Calu3 (cell line): ENCODE measurements at regions not wholly inside any gene's neighbourhood (a gene's known extent, or its start where the extent isn't known, plus 50 kb on each side); places are given as distances from the start of the nearest gene placed in this dataset.
"Not testable (repeated sequence)": the region's sequence is repeated elsewhere in the genome, so short reads cannot be mapped to it uniquely, and the experiment has no call there.

ENCODE experiments used
- BruUV-seq: library from RNA; stranded (reverse); fragments of 400-500 nt; replicated peaks from 2 replicates; lab custom pipeline; 2021; lab: Mats Ljungman, UMichigan
- CTCF ChIA-PET: fragments of 300-600 bp; sonication (Branson Sonifier 250); formaldehyde crosslinking; loops from one replicate; lab custom pipeline; 2022; ENCODE audit warnings: antibody characterized with exemption; lab: Charles Lee
- DNase-seq: peaks from one replicate; pipeline ENCODE4 v3.0.0; 2022
- H3K27ac Mint-ChIP-seq: one replicate; pipeline ENCODE4 v1.8.0; 2022; ENCODE audit warnings: mixed read lengths; ENCODE audit not compliant: unreplicated experiment
- H3K27me3 Mint-ChIP-seq: one replicate; pipeline ENCODE4 v1.8.0; 2022; ENCODE audit warnings: mixed read lengths; ENCODE audit not compliant: unreplicated experiment
- H3K36me3 Mint-ChIP-seq: one replicate; pipeline ENCODE4 v1.8.0; 2022; ENCODE audit warnings: mild to moderate bottlenecking, moderate library complexity, mixed read lengths; ENCODE audit not compliant: insufficient read depth, unreplicated experiment
- H3K4me1 Mint-ChIP-seq: one replicate; pipeline ENCODE4 v1.8.0; 2022; ENCODE audit warnings: mild to moderate bottlenecking, low read depth, mixed read lengths; ENCODE audit not compliant: unreplicated experiment
- H3K4me3 Mint-ChIP-seq: one replicate; pipeline ENCODE4 v1.8.0; 2022; ENCODE audit warnings: mild to moderate bottlenecking, low read depth, moderate library complexity, mixed read lengths; ENCODE audit not compliant: unreplicated experiment
- H3K9me3 Mint-ChIP-seq: one replicate; pipeline ENCODE4 v1.8.0; 2022; ENCODE audit warnings: low read depth, mixed read lengths; ENCODE audit not compliant: unreplicated experiment
- CTCF ChIP-seq: fragments of 200-600 bp; IDR thresholded peaks from one replicate; pipeline ENCODE4 v1.8.0; 2022; ENCODE audit warnings: antibody characterized with exemption; ENCODE audit not compliant: unreplicated experiment
- intact Hi-C: fragments of 100-400 bp; cut with micrococcal nuclease; formaldehyde crosslinking; loops from one replicate; pipeline ENCODE4 v1.10.0; 2022; ENCODE audit not compliant: unreplicated experiment

GRCh38 chr1:25008192-25008485 is 78.1 kb upstream of the RUNX3 start:
- Mint-ChIP-seq H3K9me3 (no peaks in the 10 kb centered on the region), H3K27ac (no peak overlapping the region), H3K36me3 (peaks cover 10% of the 10 kb centered on the region), H3K4me1 (peaks cover 13% of the 10 kb centered on the region), H3K4me3 (no peak overlapping the region), H3K27me3 (peaks cover 58% of the 10 kb centered on the region)
- CTCF ChIA-PET: no interaction called here
- no TSS peak for BruUV-seq
- no peak for TF ChIP-seq CTCF
- intact Hi-C loops: no loop called here
- DNase-seq: no peak

GRCh38 chr1:25007390-25008191 is 77.5 kb upstream of the RUNX3 start:
- H3K4me3 Mint-ChIP-seq, DNase-seq, intact Hi-C loops, H3K36me3 Mint-ChIP-seq, H3K9me3 Mint-ChIP-seq, CTCF ChIA-PET, H3K27ac Mint-ChIP-seq, BruUV-seq: not testable (repeated sequence)
- peaks cover 13% of the 10 kb centered on the region for H3K4me1 Mint-ChIP-seq
- H3K27me3 Mint-ChIP-seq: peaks cover 58% of the 10 kb centered on the region

DNA sequence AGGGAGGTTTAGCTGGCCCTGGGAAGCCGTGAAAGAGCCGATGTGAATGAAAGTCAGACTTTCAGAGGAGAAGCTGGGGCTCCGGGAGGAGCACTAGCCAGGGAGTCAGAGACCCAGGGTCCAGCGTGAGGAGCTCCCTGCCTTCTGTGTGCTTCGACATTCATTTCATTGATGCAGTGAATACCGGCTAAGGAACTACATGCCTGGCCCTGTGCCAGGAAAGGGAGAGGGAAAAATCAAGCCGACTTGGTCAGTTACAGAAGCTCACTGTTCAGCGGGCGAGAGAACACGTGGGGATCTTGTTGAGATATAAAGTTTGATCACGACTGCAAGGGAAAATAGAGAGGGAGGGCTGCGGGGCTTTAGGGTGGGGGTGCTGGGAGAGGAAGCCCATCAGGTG is 76.7 kb upstream of the RUNX3 start:
- DNase-seq: peak; percentile 38
- no TSS peak for BruUV-seq
- H3K27ac Mint-ChIP-seq: peak overlapping the region; percentile 5
- H3K9me3 Mint-ChIP-seq: no peaks in the 10 kb centered on the region
- peaks cover 51% of the 10 kb centered on the region for H3K27me3 Mint-ChIP-seq
- CTCF ChIA-PET: no interaction called here
- H3K4me1 Mint-ChIP-seq: peaks cover 13% of the 10 kb centered on the region
- intact Hi-C loops: no loop called here
- H3K4me3 Mint-ChIP-seq: peak overlapping the region; percentile 20
- no peak for TF ChIP-seq CTCF
- peaks cover 10% of the 10 kb centered on the region for H3K36me3 Mint-ChIP-seq

GRCh38 chr1:25004355-25004754 is 74.3 kb upstream of the RUNX3 start:
- Mint-ChIP-seq H3K4me3 (no peak overlapping the region), H3K27me3 (peaks cover 44% of the 10 kb centered on the region), H3K4me1 (peaks cover 13% of the 10 kb centered on the region), H3K36me3 (peaks cover 10% of the 10 kb centered on the region), H3K27ac (no peak overlapping the region), H3K9me3 (no peaks in the 10 kb centered on the region)
- intact Hi-C loops: no loop called here
- no peak for DNase-seq
- no peak for TF ChIP-seq CTCF
- CTCF ChIA-PET: no interaction called here
- BruUV-seq: no TSS peak

DNA sequence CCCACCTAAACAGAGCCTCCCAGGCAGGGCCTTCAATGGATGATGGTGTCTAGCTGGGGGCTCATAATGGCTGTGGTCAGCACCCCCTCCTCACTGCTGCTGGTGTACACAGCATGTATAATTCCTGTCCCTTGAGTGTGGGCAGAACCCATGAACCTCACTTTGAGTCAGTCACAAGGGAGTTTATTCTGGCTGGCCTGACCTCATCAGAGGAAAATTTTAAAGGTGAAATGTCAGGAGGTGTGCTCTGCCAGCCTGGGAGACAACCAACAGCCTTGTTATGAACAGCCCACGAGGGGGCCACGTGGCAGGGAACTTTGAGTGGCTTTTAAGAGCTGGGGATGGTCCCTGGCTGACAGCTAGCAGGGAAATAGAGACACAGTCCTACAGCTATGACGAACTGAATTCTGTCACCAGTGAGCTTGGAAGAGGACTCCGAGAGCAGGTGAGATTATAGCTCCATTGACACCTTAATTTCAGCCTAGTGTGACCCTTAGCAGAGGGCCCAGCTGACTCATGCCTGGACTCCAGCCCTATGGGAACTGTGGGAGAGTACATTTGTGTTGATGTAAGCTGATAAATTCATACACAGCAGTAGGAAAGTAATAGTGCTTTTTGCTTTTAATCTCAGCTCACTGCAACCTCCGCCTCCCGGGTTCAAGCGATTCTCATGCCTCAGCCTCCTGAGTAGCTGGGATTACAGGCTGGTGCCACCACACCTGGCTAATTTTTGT is 73.5 kb upstream of the RUNX3 start:
- TF ChIP-seq CTCF: no peak
- H3K36me3 Mint-ChIP-seq: peaks cover 10% of the 10 kb centered on the region
- peaks cover 37% of the 10 kb centered on the region for H3K27me3 Mint-ChIP-seq
- no peak for DNase-seq
- CTCF ChIA-PET: no interaction called here
- intact Hi-C loops: no loop called here
- no peak overlapping the region for H3K27ac Mint-ChIP-seq
- BruUV-seq: no TSS peak
- peaks cover 13% of the 10 kb centered on the region for H3K4me1 Mint-ChIP-seq
- no peak overlapping the region for H3K4me3 Mint-ChIP-seq
- no peaks in the 10 kb centered on the region for H3K9me3 Mint-ChIP-seq
